HAP-1 (cell line): ENCODE measurements at regions not wholly inside any gene's neighbourhood (a gene's known extent, or its start where the extent isn't known, plus 50 kb on each side); places are given as distances from the start of the nearest gene placed in this dataset.

Experiments
- DNase-seq, 2 experiments: peaks; one replicate each; pipeline ENCODE4 v3.0.0-alpha.2; 2016 to 2020; ENCODE audit warnings: low spot score in 2 of 2
- H3K27me3 ChIP-seq: fragments of 250-450 bp; sonication (Bioruptor Pico); 2 replicates; pipeline ENCODE4 v1.5.1; 2020; ENCODE audit warnings: low read depth, mild to moderate bottlenecking, moderate library complexity
- H3K36me3 ChIP-seq: fragments of 250-450 bp; sonication (Bioruptor Pico); replicated peaks from 2 replicates; pipeline ENCODE4 v1.5.1; 2020; ENCODE audit warnings: mild to moderate bottlenecking
- H3K4me1 ChIP-seq: fragments of 250-450 bp; sonication (Bioruptor Pico); 2 replicates; pipeline ENCODE4 v1.5.1; 2020; ENCODE audit warnings: mild to moderate bottlenecking
- H3K4me3 ChIP-seq: fragments of 250-450 bp; sonication (Bioruptor Pico); 2 replicates; pipeline ENCODE4 v1.5.1; 2020; ENCODE audit warnings: mild to moderate bottlenecking, moderate library complexity
- H3K9me3 ChIP-seq: fragments of 250-450 bp; sonication (Bioruptor Pico); 2 replicates; pipeline ENCODE4 v1.5.1; 2020; ENCODE audit warnings: mild to moderate bottlenecking, moderate library complexity
- in situ Hi-C: fragments of 300-500 bp; cut with MboI; formaldehyde crosslinking; loops from 3 replicates; pipeline ENCODE4 v1.14.3; 2020; ENCODE audit warnings: low sequenced_read_pairs, inconsistent platforms, mixed read lengths

- in situ Hi-C loops: no loop called here
Measured at GRCh38 chr7:32385316-32385956, 104.7 kb downstream of the LSM5 start.

GRCh38 chr7:32381024-32381601, 109.1 kb downstream of the LSM5 start:
- H3K9me3 ChIP-seq: no peaks in the 10 kb centered on the region
- H3K4me1 ChIP-seq: no peaks in the 10 kb centered on the region
- DNase-seq: no peak
- in situ Hi-C loops: no loop called here
- no peaks in the 10 kb centered on the region for H3K27me3 ChIP-seq
- no peaks in the 10 kb centered on the region for H3K36me3 ChIP-seq
- H3K4me3 ChIP-seq: no peak overlapping the region

More at GRCh38 chr7:32385316-32385956, 104.7 kb downstream of the LSM5 start:
- no peaks in the 10 kb centered on the region for H3K36me3 ChIP-seq
- H3K4me3 ChIP-seq: no peak overlapping the region
- no peaks in the 10 kb centered on the region for H3K27me3 ChIP-seq
- no peaks in the 10 kb centered on the region for H3K4me1 ChIP-seq
- H3K9me3 ChIP-seq: no peaks in the 10 kb centered on the region
- no peak for DNase-seq

- Histone ChIP-seq H3K36me3 (no peaks in the 10 kb centered on the region), H3K4me1 (no peaks in the 10 kb centered on the region), H3K4me3 (no peak overlapping the region), H3K27me3 (no peaks in the 10 kb centered on the region), H3K9me3 (no peaks in the 10 kb centered on the region)
- in situ Hi-C loops: no loop called here
- DNase-seq: no peak
Measured at GRCh38 chr7:32379510-32380112, 110.6 kb downstream of the LSM5 start.

- H3K9me3 ChIP-seq: no peaks in the 10 kb centered on the region
- DNase-seq: no peak
- H3K4me1 ChIP-seq: no peaks in the 10 kb centered on the region
- H3K27me3 ChIP-seq: no peaks in the 10 kb centered on the region
- H3K4me3 ChIP-seq: no peak overlapping the region
- in situ Hi-C loops: no loop called here
- no peaks in the 10 kb centered on the region for H3K36me3 ChIP-seq
Measured at GRCh38 chr7:32378988-32379387, 111.2 kb downstream of the LSM5 start.

- in situ Hi-C loops: no loop called here
Measured at GRCh38 chr7:32364581-32364980, 125.6 kb downstream of the LSM5 start.

GRCh38 chr7:32360127-32360526, 130.1 kb downstream of the LSM5 start:
- H3K4me1 ChIP-seq: no peaks in the 10 kb centered on the region
- H3K36me3 ChIP-seq: no peaks in the 10 kb centered on the region
- in situ Hi-C loops: no loop called here
- no peaks in the 10 kb centered on the region; the same call in 1 of the 2 replicates for H3K27me3 ChIP-seq
- DNase-seq: no peak
- no peak overlapping the region for H3K4me3 ChIP-seq
- H3K9me3 ChIP-seq: no peaks in the 10 kb centered on the region

More at GRCh38 chr7:32364581-32364980, 125.6 kb downstream of the LSM5 start:
- no peaks in the 10 kb centered on the region for H3K9me3 ChIP-seq
- no peaks in the 10 kb centered on the region for H3K4me1 ChIP-seq
- no peak overlapping the region for H3K4me3 ChIP-seq
- H3K36me3 ChIP-seq: no peaks in the 10 kb centered on the region
- DNase-seq: no peak
- H3K27me3 ChIP-seq: no peaks in the 10 kb centered on the region

- no peaks in the 10 kb centered on the region for H3K4me1 ChIP-seq
- H3K9me3 ChIP-seq: no peaks in the 10 kb centered on the region
- DNase-seq: no peak
- no peaks in the 10 kb centered on the region for H3K36me3 ChIP-seq
- in situ Hi-C loops: no loop called here
- no peak overlapping the region for H3K4me3 ChIP-seq
- H3K27me3 ChIP-seq: no peaks in the 10 kb centered on the region; the same call in 1 of the 2 replicates
Measured at GRCh38 chr7:32357535-32358277, 132.5 kb downstream of the LSM5 start.

GRCh38 chr7:32347244-32347828, 142.8 kb downstream of the LSM5 start:
- DNase-seq: peak in 1 of 2 experiments; percentile 58
- in situ Hi-C loops: no loop called here

GRCh38 chr7:32346253-32346652, 143.9 kb downstream of the LSM5 start:
- no peak overlapping the region for H3K4me3 ChIP-seq
- in situ Hi-C loops: no loop called here

More at GRCh38 chr7:32347244-32347828, 142.8 kb downstream of the LSM5 start:
- Histone ChIP-seq H3K4me3 (no peak overlapping the region), H3K9me3 (no peaks in the 10 kb centered on the region), H3K27me3 (no peaks in the 10 kb centered on the region), H3K36me3 (no peaks in the 10 kb centered on the region), H3K4me1 (no peaks in the 10 kb centered on the region)

GRCh38 chr7:32336726-32337125, 153.5 kb downstream of the LSM5 start:
- no peaks in the 10 kb centered on the region for H3K27me3 ChIP-seq
- no peaks in the 10 kb centered on the region for H3K36me3 ChIP-seq
- H3K4me3 ChIP-seq: no peak overlapping the region
- H3K9me3 ChIP-seq: no peaks in the 10 kb centered on the region
- in situ Hi-C loops: no loop called here
- H3K4me1 ChIP-seq: no peaks in the 10 kb centered on the region
- no peak for DNase-seq

More at GRCh38 chr7:32346253-32346652, 143.9 kb downstream of the LSM5 start:
- Histone ChIP-seq H3K27me3 (no peaks in the 10 kb centered on the region), H3K36me3 (no peaks in the 10 kb centered on the region), H3K4me1 (no peaks in the 10 kb centered on the region), H3K9me3 (no peaks in the 10 kb centered on the region)
- DNase-seq: no peak

GRCh38 chr7:32335107-32335506, 155.1 kb downstream of the LSM5 start:
- no peaks in the 10 kb centered on the region for H3K9me3 ChIP-seq
- DNase-seq: no peak

GRCh38 chr7:32330602-32331001, 159.6 kb downstream of the LSM5 start:
- in situ Hi-C loops: no loop called here

More at GRCh38 chr7:32335107-32335506, 155.1 kb downstream of the LSM5 start:
- in situ Hi-C loops: no loop called here
- Histone ChIP-seq H3K36me3 (no peaks in the 10 kb centered on the region), H3K4me1 (no peaks in the 10 kb centered on the region), H3K4me3 (no peak overlapping the region), H3K27me3 (no peaks in the 10 kb centered on the region)

GRCh38 chr7:32326078-32326477, 164.1 kb downstream of the LSM5 start:
- Histone ChIP-seq H3K9me3 (no peaks in the 10 kb centered on the region), H3K36me3 (no peaks in the 10 kb centered on the region), H3K4me3 (no peak overlapping the region), H3K4me1 (no peaks in the 10 kb centered on the region), H3K27me3 (no peaks in the 10 kb centered on the region)
- no peak for DNase-seq
- in situ Hi-C loops: no loop called here

More at GRCh38 chr7:32330602-32331001, 159.6 kb downstream of the LSM5 start:
- Histone ChIP-seq H3K36me3 (no peaks in the 10 kb centered on the region), H3K27me3 (no peaks in the 10 kb centered on the region), H3K4me1 (no peaks in the 10 kb centered on the region), H3K9me3 (no peaks in the 10 kb centered on the region), H3K4me3 (no peak overlapping the region)
- no peak for DNase-seq
